ENCODE measurements at regions not wholly inside any gene's neighbourhood (a gene's known extent, or its start where the extent isn't known, plus 50 kb on each side); places are given as distances from the start of the nearest gene placed in this dataset.

- TF ChIP-seq CTCF (IDR thresholded peaks at IDR 0.05) (no peak), POLR2A (IDR thresholded peaks at IDR 0.05) (no peak)
Measured at GRCh38 chr13:33893559-33893958, 75.6 kb downstream of the RFC3 start.
